Vagina (tissue), 2 donors: ENCODE measurements at regions not wholly inside any gene's neighbourhood (a gene's known extent, or its start where the extent isn't known, plus 50 kb on each side); places are given as distances from the start of the nearest gene placed in this dataset.

Experiments
- DNase-seq, 2 donors: peaks; one replicate each; pipeline ENCODE4 v3.0.0-alpha.2; 2017; ENCODE audit errors: extremely low spot score in 2 of 2
- H3K27ac ChIP-seq: fragments of 200-600 bp; sonication (generic); one replicate; pipeline ENCODE4 v1.5.1; 2019
- H3K27me3 ChIP-seq: fragments of 200-600 bp; sonication (generic); one replicate; pipeline ENCODE4 v1.5.1; 2019
- H3K36me3 ChIP-seq, 2 donors: fragments of 200-600 bp; sonication (generic); one replicate each; pipeline ENCODE4 v1.5.1; 2017 to 2019
- H3K4me1 ChIP-seq: fragments of 200-600 bp; sonication (generic); one replicate; pipeline ENCODE4 v1.5.1; 2019
- H3K4me3 ChIP-seq, 2 donors: fragments of 200-600 bp; sonication (generic); 1 replicate in 1 of 2; 2 replicates in 1 of 2; pipeline ENCODE4 v1.5.1; 2016 to 2019
- H3K9me3 ChIP-seq: fragments of 200-600 bp; sonication (generic); one replicate; pipeline ENCODE4 v1.5.1; 2019
- POLR2A ChIP-seq, 2 donors: fragments of 450-650 bp; IDR thresholded peaks; one replicate each; pipeline ENCODE4 v1.6.1; 2017; ENCODE audit warnings: antibody characterized with exemption in 2 of 2, mild to moderate bottlenecking in 2 of 2, moderate library complexity in 2 of 2
- POLR2AphosphoS5 ChIP-seq, 2 donors: sonication (generic); formaldehyde crosslinking; IDR thresholded peaks; one replicate each; pipeline ENCODE4 v1.9.0; 2017; ENCODE audit warnings: antibody characterized with exemption in 2 of 2, mild to moderate bottlenecking in 2 of 2, low read depth in 1 of 2; ENCODE audit not compliant: insufficient read depth in 1 of 2
- intact Hi-C: fragments of 100-400 bp; cut with DNase I; formaldehyde crosslinking; loops from one replicate; pipeline ENCODE4 v1.15.1; 2023
- TF ChIP-seq, protein P1 (sequence below), 3 experiments: fragments of 450-650 bp in 2 of 3; fragments of 200-600 bp in 1 of 3; sonication (generic) in 1 of 3; IDR thresholded peaks; one replicate each; pipeline ENCODE4 v1.5.1; 2017 to 2019; ENCODE audit warnings: antibody characterized with exemption in 3 of 3, mild to moderate bottlenecking in 2 of 3, moderate library complexity in 2 of 3

DNA sequence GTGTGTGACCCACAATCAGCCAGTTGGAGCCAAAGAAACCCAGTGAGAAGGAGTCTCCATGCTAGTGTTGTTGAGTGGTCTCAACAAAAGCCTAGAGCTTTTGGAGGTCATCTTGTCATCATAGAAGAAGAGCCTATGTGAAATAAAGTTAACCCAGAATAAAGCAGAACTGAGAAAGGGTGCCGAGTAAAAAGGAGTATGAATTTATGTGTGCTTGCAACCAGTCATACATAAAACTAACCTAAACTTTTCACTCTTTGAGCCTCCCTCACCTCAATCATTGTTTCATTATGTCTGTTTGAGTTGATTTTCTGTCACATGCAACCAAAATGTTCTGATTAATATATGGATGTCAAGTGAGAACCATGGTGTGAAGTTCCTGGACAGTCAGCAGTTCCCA lies 599.3 kb upstream of the ZEB2 start:
- TF ChIP-seq POLR2AphosphoS5 (IDR thresholded peaks at IDR 0.05; ENCODE audit: insufficient read depth in 1 of 2, low read depth in 1 of 2) (no peak), POLR2A (IDR thresholded peaks at IDR 0.05) (no peak)
- TF ChIP-seq, protein P1, sequence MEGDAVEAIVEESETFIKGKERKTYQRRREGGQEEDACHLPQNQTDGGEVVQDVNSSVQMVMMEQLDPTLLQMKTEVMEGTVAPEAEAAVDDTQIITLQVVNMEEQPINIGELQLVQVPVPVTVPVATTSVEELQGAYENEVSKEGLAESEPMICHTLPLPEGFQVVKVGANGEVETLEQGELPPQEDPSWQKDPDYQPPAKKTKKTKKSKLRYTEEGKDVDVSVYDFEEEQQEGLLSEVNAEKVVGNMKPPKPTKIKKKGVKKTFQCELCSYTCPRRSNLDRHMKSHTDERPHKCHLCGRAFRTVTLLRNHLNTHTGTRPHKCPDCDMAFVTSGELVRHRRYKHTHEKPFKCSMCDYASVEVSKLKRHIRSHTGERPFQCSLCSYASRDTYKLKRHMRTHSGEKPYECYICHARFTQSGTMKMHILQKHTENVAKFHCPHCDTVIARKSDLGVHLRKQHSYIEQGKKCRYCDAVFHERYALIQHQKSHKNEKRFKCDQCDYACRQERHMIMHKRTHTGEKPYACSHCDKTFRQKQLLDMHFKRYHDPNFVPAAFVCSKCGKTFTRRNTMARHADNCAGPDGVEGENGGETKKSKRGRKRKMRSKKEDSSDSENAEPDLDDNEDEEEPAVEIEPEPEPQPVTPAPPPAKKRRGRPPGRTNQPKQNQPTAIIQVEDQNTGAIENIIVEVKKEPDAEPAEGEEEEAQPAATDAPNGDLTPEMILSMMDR (IDR thresholded peaks at IDR 0.05): no peak
- Histone ChIP-seq H3K27ac (no peak overlapping the region), H3K36me3 (no peaks in the 10 kb centered on the region), H3K27me3 (no peaks in the 10 kb centered on the region), H3K4me1 (no peaks in the 10 kb centered on the region), H3K9me3 (no peaks in the 10 kb centered on the region), H3K4me3 (no peak overlapping the region)
- intact Hi-C loops: no loop called here
- DNase-seq: no peak

GRCh38 chr2:145116834-145117725 lies 597.2 kb upstream of the ZEB2 start:
- Histone ChIP-seq H3K4me1 (no peaks in the 10 kb centered on the region), H3K36me3 (no peaks in the 10 kb centered on the region), H3K27me3 (no peaks in the 10 kb centered on the region), H3K27ac (no peak overlapping the region), H3K4me3 (no peak overlapping the region), H3K9me3 (no peaks in the 10 kb centered on the region)
- DNase-seq: no peak
- TF ChIP-seq POLR2AphosphoS5 (IDR thresholded peaks at IDR 0.05; ENCODE audit: insufficient read depth in 1 of 2, low read depth in 1 of 2): no peak
- TF ChIP-seq, protein P1 (IDR thresholded peaks at IDR 0.05): no peak
- no peak for TF ChIP-seq POLR2A (IDR thresholded peaks at IDR 0.05)
- intact Hi-C loops: no loop called here

DNA sequence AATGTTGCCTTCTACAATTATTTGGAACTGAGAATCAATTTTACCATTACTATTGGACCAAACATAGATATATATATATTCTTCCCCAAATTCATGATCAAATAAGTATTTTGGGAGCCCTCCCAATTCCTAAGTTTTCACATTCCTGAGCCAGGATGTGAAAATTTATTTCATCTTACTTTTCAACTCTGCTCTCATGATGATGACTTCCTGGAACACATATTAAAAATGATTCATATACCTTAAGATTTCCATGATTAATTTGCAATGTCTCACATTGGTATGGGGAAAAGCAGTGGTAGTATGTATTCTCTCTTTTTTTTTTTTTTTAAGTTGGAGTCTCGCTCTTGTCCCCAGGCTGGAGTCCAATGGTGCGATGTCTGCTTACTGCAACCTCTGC lies 596.1 kb upstream of the ZEB2 start:
- H3K4me3 ChIP-seq: no peak overlapping the region
- H3K36me3 ChIP-seq: no peaks in the 10 kb centered on the region
- intact Hi-C loops: no loop called here
- no peaks in the 10 kb centered on the region for H3K27me3 ChIP-seq
- H3K27ac ChIP-seq: no peak overlapping the region
- no peaks in the 10 kb centered on the region for H3K4me1 ChIP-seq
- TF ChIP-seq, protein P1 (IDR thresholded peaks at IDR 0.05): no peak
- TF ChIP-seq POLR2AphosphoS5 (IDR thresholded peaks at IDR 0.05; ENCODE audit: insufficient read depth in 1 of 2, low read depth in 1 of 2): no peak
- TF ChIP-seq POLR2A (IDR thresholded peaks at IDR 0.05): no peak
- no peaks in the 10 kb centered on the region for H3K9me3 ChIP-seq
- no peak for DNase-seq

DNA sequence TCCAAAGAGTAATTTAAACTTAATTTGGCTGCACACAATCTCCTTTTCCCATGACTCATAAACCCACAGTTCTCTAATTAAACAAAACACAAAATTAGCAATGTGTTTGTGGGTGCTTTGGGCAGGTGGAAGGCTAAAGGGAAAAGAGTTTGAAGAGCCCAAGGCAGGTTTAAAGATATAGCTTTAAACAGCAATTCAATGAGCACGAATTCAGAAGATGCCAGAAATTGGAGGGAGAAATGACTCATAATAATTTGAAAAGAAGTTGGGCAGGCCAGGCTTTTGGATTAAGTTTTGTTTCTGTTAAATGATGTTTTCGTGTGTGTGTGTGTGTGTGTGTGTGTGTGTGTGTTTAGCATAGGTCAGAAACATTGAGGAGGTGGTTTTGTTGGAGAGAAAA lies 594.8 kb upstream of the ZEB2 start:
- no peak for DNase-seq
- Histone ChIP-seq H3K36me3 (no peaks in the 10 kb centered on the region), H3K27ac (no peak overlapping the region), H3K4me1 (no peaks in the 10 kb centered on the region), H3K4me3 (no peak overlapping the region), H3K9me3 (no peaks in the 10 kb centered on the region), H3K27me3 (no peaks in the 10 kb centered on the region)
- intact Hi-C loops: no loop called here
- TF ChIP-seq POLR2A (IDR thresholded peaks at IDR 0.05) (no peak), POLR2AphosphoS5 (IDR thresholded peaks at IDR 0.05; ENCODE audit: insufficient read depth in 1 of 2, low read depth in 1 of 2) (no peak)
- TF ChIP-seq, protein P1 (IDR thresholded peaks at IDR 0.05): no peak

DNA sequence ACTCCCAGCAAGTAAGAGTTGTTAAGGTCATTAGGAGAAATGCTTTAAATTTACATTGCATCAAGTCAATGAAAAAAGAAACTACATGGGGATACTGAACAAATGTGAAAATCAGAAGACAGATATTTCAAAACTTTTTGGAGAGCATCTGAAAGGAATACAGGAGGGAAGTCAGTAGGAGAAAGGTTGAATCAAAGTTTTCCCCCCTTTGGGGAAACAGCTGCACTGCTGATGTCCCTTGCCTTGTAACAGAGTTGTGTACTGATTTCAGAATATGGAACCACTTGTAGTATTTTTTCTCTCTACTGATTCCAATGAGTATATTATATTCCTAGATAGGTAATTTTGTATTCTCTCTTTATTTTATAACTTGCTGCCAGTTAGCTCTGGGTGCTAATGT lies 592.5 kb upstream of the ZEB2 start:
- H3K27me3 ChIP-seq: no peaks in the 10 kb centered on the region
- no peak for DNase-seq
- TF ChIP-seq POLR2AphosphoS5 (IDR thresholded peaks at IDR 0.05; ENCODE audit: insufficient read depth in 1 of 2, low read depth in 1 of 2): no peak
- TF ChIP-seq, protein P1 (IDR thresholded peaks at IDR 0.05): no peak
- no peak for TF ChIP-seq POLR2A (IDR thresholded peaks at IDR 0.05)
- no peak overlapping the region for H3K27ac ChIP-seq
- intact Hi-C loops: no loop called here
- no peak overlapping the region for H3K4me3 ChIP-seq
- no peaks in the 10 kb centered on the region for H3K4me1 ChIP-seq
- H3K9me3 ChIP-seq: no peaks in the 10 kb centered on the region
- H3K36me3 ChIP-seq: no peaks in the 10 kb centered on the region
